Neural progenitor cell (in vitro differentiated cells): ENCODE measurements at regions not wholly inside any gene's neighbourhood (a gene's known extent, or its start where the extent isn't known, plus 50 kb on each side); places are given as distances from the start of the nearest gene placed in this dataset.

Experiments used
- EZH2 ChIP-seq: fragments of 200-600 bp; sonication (generic); IDR thresholded peaks from 2 replicates; pipeline ENCODE4 v1.6.1; 2017; ENCODE audit warnings: antibody characterized with exemption, mild to moderate bottlenecking, moderate library complexity
- TF ChIP-seq, protein P1 (sequence below): fragments of 200-600 bp; sonication (generic); IDR thresholded peaks from 2 replicates; pipeline ENCODE4 v1.5.1; 2017; ENCODE audit warnings: antibody characterized with exemption, mild to moderate bottlenecking

DNA sequence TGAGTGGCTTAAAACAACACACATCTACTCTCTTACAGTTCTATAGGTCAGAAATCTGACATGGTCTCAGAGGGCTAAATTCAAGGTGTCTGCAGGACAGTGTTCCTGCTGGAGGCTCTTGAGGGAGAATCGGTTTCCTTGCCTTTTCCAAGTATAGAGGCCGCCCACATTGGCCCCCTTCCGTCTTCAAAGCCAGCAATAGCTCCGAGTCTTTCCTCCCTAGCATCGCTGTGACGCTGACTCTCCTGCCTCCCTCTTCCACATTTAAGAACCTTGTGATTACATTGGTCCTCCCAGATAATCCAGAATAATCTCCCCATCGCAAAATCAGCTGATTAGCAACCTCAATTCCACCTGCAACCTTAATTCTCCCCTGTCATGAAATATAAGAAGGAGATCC is 81.3 kb upstream of the IER5L start:
- TF ChIP-seq, protein P1, sequence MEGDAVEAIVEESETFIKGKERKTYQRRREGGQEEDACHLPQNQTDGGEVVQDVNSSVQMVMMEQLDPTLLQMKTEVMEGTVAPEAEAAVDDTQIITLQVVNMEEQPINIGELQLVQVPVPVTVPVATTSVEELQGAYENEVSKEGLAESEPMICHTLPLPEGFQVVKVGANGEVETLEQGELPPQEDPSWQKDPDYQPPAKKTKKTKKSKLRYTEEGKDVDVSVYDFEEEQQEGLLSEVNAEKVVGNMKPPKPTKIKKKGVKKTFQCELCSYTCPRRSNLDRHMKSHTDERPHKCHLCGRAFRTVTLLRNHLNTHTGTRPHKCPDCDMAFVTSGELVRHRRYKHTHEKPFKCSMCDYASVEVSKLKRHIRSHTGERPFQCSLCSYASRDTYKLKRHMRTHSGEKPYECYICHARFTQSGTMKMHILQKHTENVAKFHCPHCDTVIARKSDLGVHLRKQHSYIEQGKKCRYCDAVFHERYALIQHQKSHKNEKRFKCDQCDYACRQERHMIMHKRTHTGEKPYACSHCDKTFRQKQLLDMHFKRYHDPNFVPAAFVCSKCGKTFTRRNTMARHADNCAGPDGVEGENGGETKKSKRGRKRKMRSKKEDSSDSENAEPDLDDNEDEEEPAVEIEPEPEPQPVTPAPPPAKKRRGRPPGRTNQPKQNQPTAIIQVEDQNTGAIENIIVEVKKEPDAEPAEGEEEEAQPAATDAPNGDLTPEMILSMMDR = no peak
- no peak for TF ChIP-seq EZH2
